K562 (cell line): ENCODE measurements at regions not wholly inside any gene's neighbourhood (a gene's known extent, or its start where the extent isn't known, plus 50 kb on each side); places are given as distances from the start of the nearest gene placed in this dataset.

Experiments
- ATAC-seq: fragments of 200-7000 bp; cut with Tn5 transposase; 3 replicates; pipeline ENCODE4 v1.9.1; 2020; ENCODE audit warnings: moderate library complexity
- BruUV-seq: library from RNA; stranded (reverse); fragments of 400-500 nt; replicated peaks from 2 replicates; lab custom pipeline; 2021; lab: Mats Ljungman, UMichigan
- CTCF ChIA-PET: fragments of 300-600 bp; formaldehyde crosslinking; extraction: SDS; loops from one replicate; lab custom pipeline; 2021; ENCODE audit warnings: low intra/inter-chr PET ratio; lab: Yijun Ruan, JAX
- POLR2A ChIA-PET: fragments of 300-600, 350-650 bp; sonication (Branson Sonifier 250); formaldehyde crosslinking; extraction: SDS; loops from one replicate; lab custom pipeline; 2021; ENCODE audit warnings: antibody characterized with exemption, inconsistent platforms; lab: Yijun Ruan, JAX
- DNase-seq, 4 experiments: peaks; one replicate each; pipeline versions ENCODE4 v3.0.0 to v3.0.0-alpha.2; 2011 to 2018; ENCODE audit warnings: low spot score in 3 of 4, mixed read lengths in 3 of 4; ENCODE audit errors: extremely low read depth in 1 of 4
- FAIRE-seq: peaks from 2 replicates; lab custom pipeline; 2011; peaks lifted over from hg19 to GRCh38; lab: Jason Lieb, UNC
- H2AFZ ChIP-seq: 2 replicates; pipeline ENCODE4 v1.6.0; 2011; ENCODE audit warnings: low read depth, low read length, control low read depth, inconsistent platforms
- H3K27ac ChIP-seq: fragments of 200-600 bp; 3 replicates; pipeline ENCODE4 v1.8.0; 2011; ENCODE audit warnings: low read depth, mild to moderate bottlenecking, control low read depth, inconsistent platforms, low read length, moderate library complexity, mixed read lengths; ENCODE audit errors: extremely low read depth
- H3K27me3 ChIP-seq, 2 experiments: fragments of 300-600 bp in 1 of 2; 2 replicates in 1 of 2; 3 replicates in 1 of 2; pipeline versions ENCODE4 v1.6.0 to v1.8.0; 2011; ENCODE audit warnings: inconsistent platforms in 2 of 2, low read length in 2 of 2, mild to moderate bottlenecking in 1 of 2, mixed read lengths in 1 of 2, moderate library complexity in 1 of 2; ENCODE audit not compliant: control insufficient read depth in 2 of 2, insufficient read depth in 2 of 2
- H3K36me3 ChIP-seq: fragments of 300-600 bp; 3 replicates; pipeline ENCODE4 v1.8.0; 2011; ENCODE audit warnings: mild to moderate bottlenecking, low read length, inconsistent platforms; ENCODE audit not compliant: control insufficient read depth, insufficient read depth
- H3K4me1 ChIP-seq, 2 experiments: fragments of 200-600 bp in 1 of 2; replicated peaks in 1 of 2; 2 replicates in 1 of 2; 3 replicates in 1 of 2; pipeline versions ENCODE4 v1.5.1 to v1.8.0; 2011; ENCODE audit warnings: inconsistent platforms in 2 of 2, low read length in 2 of 2, mild to moderate bottlenecking in 1 of 2, mixed read lengths in 1 of 2, moderate library complexity in 1 of 2; ENCODE audit not compliant: control insufficient read depth in 2 of 2, insufficient read depth in 2 of 2
- H3K4me2 ChIP-seq: 2 replicates; pipeline ENCODE4 v1.6.1; 2011; ENCODE audit warnings: low read length, control low read depth, inconsistent platforms, mixed read lengths; ENCODE audit not compliant: insufficient read depth
- H3K4me3 ChIP-seq: fragments of 200-600 bp; sonication (generic), shearing (Covaris generic); 2 replicates; pipeline ENCODE4 v1.5.1; 2016; ENCODE audit warnings: control low read depth, inconsistent platforms
- H3K79me2 ChIP-seq: fragments of 200-600 bp; 3 replicates; pipeline ENCODE4 v1.8.0; 2011; ENCODE audit warnings: low read length, inconsistent platforms; ENCODE audit not compliant: control insufficient read depth, insufficient read depth
- H3K9ac ChIP-seq, 2 experiments: 2 replicates each; pipeline versions ENCODE4 v1.6.0 to v1.6.1; 2011; ENCODE audit warnings: low read depth in 2 of 2, low read length in 2 of 2, control low read depth in 1 of 2, inconsistent platforms in 1 of 2, mild to moderate bottlenecking in 1 of 2, mixed read lengths in 1 of 2; ENCODE audit not compliant: insufficient read depth in 1 of 2
- H3K9me1 ChIP-seq: one replicate; pipeline ENCODE4 v1.6.0; 2011; ENCODE audit warnings: inconsistent platforms, mild to moderate bottlenecking, low read length, moderate library complexity; ENCODE audit not compliant: control insufficient read depth, insufficient read depth
- H3K9me3 ChIP-seq: replicated peaks from 2 replicates; pipeline ENCODE4 v1.5.1; 2011; ENCODE audit warnings: low read depth, low read length, inconsistent platforms; ENCODE audit not compliant: control insufficient read depth, insufficient read depth
- H4K20me1 ChIP-seq: replicated peaks from 2 replicates; pipeline ENCODE4 v1.6.1; 2011; ENCODE audit warnings: low read length, inconsistent platforms, mixed read lengths; ENCODE audit not compliant: control insufficient read depth, insufficient read depth
- ASH1L ChIP-seq: fragments of 450-650 bp; IDR thresholded peaks from 2 replicates; pipeline ENCODE4 v1.6.1; 2018; ENCODE audit warnings: borderline replicate concordance, mild to moderate bottlenecking, low read depth; ENCODE audit not compliant: partially characterized antibody
- CBX1 ChIP-seq: sonication (generic); IDR thresholded peaks from 2 replicates; pipeline ENCODE4 v1.6.1; 2016; ENCODE audit warnings: antibody characterized with exemption, low read depth, mild to moderate bottlenecking
- CBX3 ChIP-seq, 2 experiments: IDR thresholded peaks; 1 replicate in 1 of 2; 2 replicates in 1 of 2; pipeline ENCODE4 v1.6.1; 2012; ENCODE audit warnings: inconsistent platforms in 2 of 2, low read length in 2 of 2, borderline replicate concordance in 1 of 2, control low read depth in 1 of 2
- DMBX1 ChIP-seq: fragments of 250-450 bp; sonication (Bioruptor Pico); IDR thresholded peaks from 2 replicates; pipeline ENCODE4 v1.8.0; 2022; ENCODE audit warnings: inconsistent platforms, mild to moderate bottlenecking, moderate library complexity, borderline replicate concordance
- HDAC1 ChIP-seq, 2 experiments: fragments of 450-650 bp; IDR thresholded peaks; 2 replicates each; pipeline ENCODE4 v1.6.1; 2016 to 2017; ENCODE audit warnings: inconsistent platforms in 1 of 2, mild to moderate bottlenecking in 1 of 2, moderate library complexity in 1 of 2
- MTA2 ChIP-seq: fragments of 450-650 bp; IDR thresholded peaks from 2 replicates; pipeline ENCODE4 v1.6.1; 2016; ENCODE audit warnings: low read depth
- NBN ChIP-seq: fragments of 450-650 bp; IDR thresholded peaks from 2 replicates; pipeline ENCODE4 v1.6.1; 2016; ENCODE audit warnings: low read depth, mild to moderate bottlenecking
- NUFIP1 ChIP-seq: fragments of 450-650 bp; IDR thresholded peaks from 2 replicates; pipeline ENCODE4 v1.6.1; 2018; ENCODE audit not compliant: partially characterized antibody
- OTX1 ChIP-seq: fragments of 450-650 bp; formaldehyde crosslinking; IDR thresholded peaks from 2 replicates; pipeline ENCODE4 v1.4.0; 2022; ENCODE audit warnings: mild to moderate bottlenecking
- POLR3A ChIP-seq: IDR thresholded peaks from 2 replicates; pipeline ENCODE4 v1.6.1; 2011; ENCODE audit warnings: borderline replicate concordance, mild to moderate bottlenecking, moderate library complexity; ENCODE audit not compliant: insufficient read length, insufficient read depth; ENCODE audit errors: extremely low read depth
- RBM15 ChIP-seq: fragments of 200-400 bp; formaldehyde crosslinking; IDR thresholded peaks from 2 replicates; pipeline ENCODE4 v1.6.1; 2018; ENCODE audit warnings: mild to moderate bottlenecking, low read length, moderate library complexity; ENCODE audit not compliant: insufficient read depth
- RCOR1 ChIP-seq, 2 experiments: IDR thresholded peaks; 2 replicates each; pipeline ENCODE4 v1.6.1; 2012; ENCODE audit warnings: low read depth in 2 of 2, low read length in 2 of 2, borderline replicate concordance in 1 of 2, improper control_type of control experiment in 1 of 2
- TAF1 ChIP-seq: IDR thresholded peaks from 2 replicates; pipeline ENCODE4 v1.6.1; 2011; ENCODE audit warnings: mild to moderate bottlenecking, low read length, moderate library complexity; ENCODE audit not compliant: insufficient read depth, control insufficient read depth, severe bottlenecking; ENCODE audit errors: extremely low read depth
- ZNF175 ChIP-seq: fragments of 200-800 bp; sonication (Bioruptor generic); IDR thresholded peaks from 2 replicates; pipeline ENCODE4 v1.6.1; 2016; ENCODE audit warnings: low read depth, mild to moderate bottlenecking, missing genetic modification characterization, missing compliant biosample characterization
- ZNF224 ChIP-seq: sonication (generic); formaldehyde crosslinking; IDR thresholded peaks from 2 replicates; pipeline ENCODE4 v1.8.0; 2022; ENCODE audit warnings: mild to moderate bottlenecking, missing genetic modification reagents
- ZNF253 ChIP-seq: fragments of 250-450 bp; sonication (Bioruptor Pico); conservative IDR thresholded peaks from 2 replicates; pipeline ENCODE4 v1.6.1; 2021; ENCODE audit warnings: mild to moderate bottlenecking
- WGBS: fragments of 100-300 bp; shearing (Covaris generic); methylation state at CpG from one replicate; pipeline ENCODE4 v1.1.6; 2016; ENCODE audit warnings: low coverage, mixed read lengths; ENCODE audit not compliant: insufficient coverage; ENCODE audit errors: missing lambda C conversion rate; 5-methylcytosine and 5-hydroxymethylcytosine counted together
- in situ Hi-C: fragments of 300-500 bp; cut with MboI; formaldehyde crosslinking; loops from 4 replicates; pipeline ENCODE4 v1.15.0; 2018; ENCODE audit warnings: inconsistent platforms, mixed read lengths
- intact Hi-C: fragments of 100-400 bp; cut with micrococcal nuclease; formaldehyde crosslinking; loops from 2 replicates; pipeline ENCODE4 v1.14.2; 2022

- TF ChIP-seq OTX1 (CRISPR knock-in tag) = no peak
- no peak for TF ChIP-seq MTA2
- no peak for TF ChIP-seq TAF1
- TF ChIP-seq RCOR1 (IDR thresholded peaks at IDR 0.05; ENCODE audit: borderline replicate concordance in 1 of 2, low read depth in 2 of 2, low read length in 2 of 2) = no peak
- TF ChIP-seq ZNF175 = no peak
- no peak for TF ChIP-seq ASH1L
- TF ChIP-seq DMBX1 (CRISPR knock-in tag) = no peak
- TF ChIP-seq HDAC1 (IDR thresholded peaks at IDR 0.05) = no peak
- TF ChIP-seq NBN = no peak
- no peak for TF ChIP-seq ZNF224
- TF ChIP-seq ZNF253 (CRISPR knock-in tag) = no peak
- no peak for TF ChIP-seq CBX3 (IDR thresholded peaks at IDR 0.05; ENCODE audit: borderline replicate concordance in 1 of 2, low read length in 2 of 2)
- TF ChIP-seq RBM15 = no peak
- no peak for TF ChIP-seq CBX1
- no peak for TF ChIP-seq NUFIP1
- no peak for TF ChIP-seq POLR3A
- Histone ChIP-seq H3K9ac (no peak overlapping the region), H4K20me1 (no peaks in the 10 kb centered on the region), H3K9me3 (no peaks in the 10 kb centered on the region), H3K27ac (no peak overlapping the region), H3K27me3 (no peaks in the 10 kb centered on the region), H3K79me2 (no peaks in the 10 kb centered on the region), H3K4me3 (no peak overlapping the region), H2AFZ (no peak overlapping the region), H3K9me1 (no peaks in the 10 kb centered on the region), H3K4me1 (no peaks in the 10 kb centered on the region), H3K36me3 (no peaks in the 10 kb centered on the region), H3K4me2 (no peak overlapping the region)
- in situ Hi-C loops = no loop called here
- WGBS = 0% methylated on average over 5 of the region's 5 CpGs
- CTCF ChIA-PET = no interaction called here
- POLR2A ChIA-PET = no interaction called here
- intact Hi-C loops = no loop called here
- FAIRE-seq = no peak
- DNase-seq = no peak
- BruUV-seq = no TSS peak
- ATAC-seq = no peak
Observed at GRCh38 chr10:33459602-33460001, 125.1 kb upstream of the NRP1 start.
